Erythroblast (primary cell): ENCODE measurements at regions not wholly inside any gene's neighbourhood (a gene's known extent, or its start where the extent isn't known, plus 50 kb on each side); places are given as distances from the start of the nearest gene placed in this dataset.

ENCODE experiments used
- DNase-seq, 2 experiments: peaks; one replicate each; lab custom pipeline; 2025; lab: John Stamatoyannopoulos, UW
- GATA1 ChIP-seq: IDR thresholded peaks from 2 replicates; pipeline ENCODE4 v1.6.1; 2011; ENCODE audit warnings: low read depth, mild to moderate bottlenecking, control low read depth, low read length, moderate library complexity
- POLR2A ChIP-seq: IDR thresholded peaks from 2 replicates; pipeline ENCODE4 v1.6.1; 2011; ENCODE audit warnings: mild to moderate bottlenecking, low read length

DNA sequence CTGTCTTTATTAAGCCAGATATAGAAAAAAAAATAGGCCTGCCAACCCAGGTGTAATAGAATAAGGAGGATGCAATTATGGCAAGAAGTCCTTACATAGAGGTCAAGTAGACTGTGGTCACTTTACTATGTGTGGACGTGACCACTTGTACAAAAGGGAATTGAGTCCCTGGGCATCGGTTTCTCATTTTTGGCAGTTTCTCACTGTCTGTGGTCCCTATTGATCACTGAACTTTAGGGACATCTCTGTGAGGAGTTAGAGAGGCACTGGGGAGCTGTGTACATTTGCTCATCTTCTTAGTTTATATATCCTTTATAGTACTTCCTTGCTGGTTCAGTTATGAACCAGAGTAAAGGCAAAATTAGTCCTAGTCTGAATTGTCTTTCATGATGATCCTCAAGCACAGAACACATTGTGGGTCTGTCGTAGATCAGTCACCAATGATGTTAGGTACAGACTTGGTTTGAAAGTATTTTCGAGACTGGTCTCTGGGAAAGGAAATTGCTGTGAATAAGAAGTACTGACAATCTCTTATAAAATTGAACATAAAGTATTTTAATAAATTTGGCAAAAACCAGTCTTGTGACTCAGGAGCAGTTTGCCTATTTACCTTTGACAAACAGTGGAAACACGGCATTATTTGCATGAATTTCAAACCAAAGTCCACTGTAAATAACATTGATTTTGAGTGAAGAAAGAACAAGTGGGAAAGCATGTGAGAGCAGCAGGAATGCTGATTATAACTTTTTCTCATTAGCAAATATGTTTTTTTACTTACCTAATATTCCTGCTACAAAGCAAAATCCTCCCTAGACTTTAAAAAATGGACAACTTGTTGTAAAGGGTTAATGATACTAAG, 218.9 kb upstream of the DPH6 start:
- no peak for TF ChIP-seq POLR2A
- TF ChIP-seq GATA1 = no peak
- DNase-seq = no peak

DNA sequence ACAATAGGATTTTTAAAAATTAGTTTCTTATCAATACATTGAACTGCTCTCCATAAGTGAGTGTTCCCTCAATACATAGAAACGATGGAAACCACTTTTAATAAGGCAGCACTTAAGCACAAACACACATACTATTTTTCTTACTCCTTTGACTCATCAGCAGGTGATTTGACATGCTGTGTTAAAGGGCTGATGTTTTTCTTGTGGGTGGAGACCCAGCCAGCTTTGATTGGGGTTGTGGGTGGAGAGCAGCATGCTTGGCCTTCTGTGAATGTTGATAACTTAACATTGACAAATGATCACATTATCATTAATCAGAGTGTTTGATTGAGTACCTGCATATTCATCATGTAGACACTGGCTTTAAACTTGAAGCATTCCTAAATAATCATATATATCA, 223.0 kb upstream of the DPH6 start:
- TF ChIP-seq GATA1 = no peak
- TF ChIP-seq POLR2A = no peak
- DNase-seq = no peak

DNA sequence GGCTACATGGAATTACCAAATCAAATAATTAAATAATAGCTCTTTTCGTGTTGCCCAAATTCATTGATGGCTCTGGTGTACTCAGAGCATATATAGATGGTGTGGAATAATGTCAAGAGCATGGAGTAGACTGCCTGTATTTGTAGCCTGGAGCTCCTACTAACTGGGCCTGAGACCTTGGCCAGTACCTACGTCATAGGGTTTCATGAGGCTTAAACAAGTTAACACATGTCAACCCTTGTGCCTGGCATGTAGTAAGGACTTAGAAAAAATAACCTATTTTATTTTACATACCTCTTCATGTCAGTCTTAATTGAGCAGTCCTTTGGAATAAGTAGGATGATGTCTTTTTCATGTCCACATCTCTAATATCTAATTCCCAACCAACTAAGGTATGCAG, 223.7 kb upstream of the DPH6 start:
- DNase-seq = no peak
- TF ChIP-seq POLR2A = no peak
- no peak for TF ChIP-seq GATA1

DNA sequence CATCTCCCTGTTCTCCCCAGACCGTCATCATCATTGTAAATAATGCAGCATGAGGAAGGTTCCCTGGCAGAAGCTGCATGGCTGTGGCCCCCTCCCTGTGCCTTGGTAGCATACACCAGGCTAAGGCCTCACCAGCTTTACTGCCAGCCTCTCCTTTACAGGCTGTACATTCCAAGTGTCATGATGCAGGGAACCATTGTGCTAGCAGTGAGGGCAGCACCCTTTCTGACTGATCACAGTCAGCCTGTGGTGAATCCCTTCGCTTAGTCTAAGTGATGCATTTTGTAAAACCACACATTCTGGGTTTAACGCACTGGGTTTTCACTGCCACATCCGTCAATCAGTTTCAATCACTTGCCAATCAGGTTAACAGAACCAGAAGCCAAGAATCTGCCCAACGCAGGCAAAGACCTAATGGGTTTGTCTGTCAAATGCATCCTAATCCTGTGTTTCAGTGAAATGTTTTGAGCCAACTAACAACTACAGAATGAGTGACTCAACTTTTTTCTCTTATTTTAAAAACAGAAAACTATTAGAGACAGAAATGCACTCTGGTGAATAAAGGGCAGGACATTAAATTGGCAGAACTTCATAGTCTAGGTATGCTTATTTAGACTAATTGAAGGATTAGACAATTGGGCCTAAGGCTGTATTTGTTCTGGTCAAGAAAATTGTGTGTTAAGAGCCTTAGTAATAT, 225.9 kb upstream of the DPH6 start:
- no peak for TF ChIP-seq POLR2A
- TF ChIP-seq GATA1 = no peak
- no peak for DNase-seq

DNA sequence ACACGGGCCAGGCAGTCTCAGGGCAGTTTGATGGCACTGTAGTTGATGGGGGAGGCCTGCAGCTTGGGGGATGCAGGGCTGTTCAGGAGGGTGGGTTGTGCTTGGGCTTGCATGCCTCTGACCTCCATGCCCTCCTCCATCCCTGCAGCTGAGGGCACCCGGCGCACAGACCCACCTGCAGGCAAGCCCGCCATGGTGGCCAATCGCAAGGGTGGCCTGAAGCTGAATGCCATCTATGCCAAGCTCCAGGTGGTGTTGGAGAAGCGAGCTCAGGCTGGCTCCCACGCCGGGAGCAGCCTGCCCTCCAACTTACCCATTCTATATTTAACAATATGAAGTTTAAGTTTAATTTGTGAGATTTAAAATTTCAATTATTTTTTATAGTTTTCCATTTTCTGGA, 228.7 kb upstream of the DPH6 start:
- no peak for TF ChIP-seq GATA1
- TF ChIP-seq POLR2A = no peak
- no peak for DNase-seq

DNA sequence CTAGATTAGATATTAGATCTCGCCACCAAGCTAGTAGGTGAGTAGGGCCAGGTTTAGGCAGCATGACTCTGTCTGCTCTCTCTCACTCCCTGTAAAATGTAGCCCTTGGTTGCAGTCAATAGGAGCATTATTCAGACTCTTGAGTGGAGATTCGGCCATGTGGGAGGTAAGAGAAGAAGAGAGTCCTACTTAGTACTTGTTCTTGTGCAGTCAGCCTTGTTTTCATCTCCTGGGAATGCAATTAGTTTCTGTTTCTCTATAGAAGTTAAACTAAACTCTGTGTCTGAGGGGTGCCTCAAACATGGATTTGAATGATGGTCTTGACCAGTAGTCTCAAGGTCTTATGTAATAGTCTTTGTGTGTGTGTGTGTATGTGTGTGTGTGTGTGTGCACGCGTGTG, 229.5 kb upstream of the DPH6 start:
- no peak for DNase-seq
- TF ChIP-seq GATA1 (no peak), POLR2A (no peak)

DNA sequence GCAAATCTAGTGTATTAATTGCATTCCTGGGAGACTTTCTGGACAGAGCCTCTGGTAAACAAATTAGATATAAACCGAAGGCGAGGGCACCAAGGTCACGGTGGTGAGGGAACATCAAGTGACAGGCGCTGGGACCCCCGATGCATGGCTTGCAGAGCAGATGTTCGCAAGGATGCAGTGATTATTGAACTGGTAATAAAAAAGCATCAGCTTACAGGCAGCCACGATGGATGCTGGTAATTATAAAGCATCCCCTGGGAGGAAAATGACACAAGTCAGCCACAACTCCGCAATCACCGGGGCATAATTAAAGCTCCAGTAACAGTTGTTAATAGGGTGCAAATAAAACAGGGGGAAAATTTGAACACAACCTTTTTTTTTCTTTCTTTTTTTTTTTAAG, 231.1 kb upstream of the DPH6 start:
- TF ChIP-seq GATA1 = no peak
- no peak for TF ChIP-seq POLR2A
- DNase-seq = no peak

DNA sequence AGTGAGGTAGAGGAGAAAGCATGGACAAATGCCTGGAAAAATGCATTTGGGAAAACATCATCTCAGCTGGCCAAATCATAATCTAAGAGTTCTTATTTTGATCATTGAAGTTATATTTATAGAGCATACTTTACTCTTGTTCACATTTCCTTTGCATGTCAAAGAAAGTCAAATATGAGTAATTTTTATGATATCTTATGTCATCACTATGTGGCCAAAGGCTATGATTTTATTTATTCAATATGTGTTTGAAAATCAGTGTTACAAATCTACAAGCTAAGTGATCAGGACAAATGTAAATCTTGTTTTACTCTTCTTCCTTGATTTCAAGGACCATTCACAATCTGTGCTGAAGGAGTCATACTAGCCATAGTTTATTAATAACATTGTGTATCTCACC, 237.2 kb upstream of the DPH6 start:
- TF ChIP-seq GATA1 = no peak
- no peak for TF ChIP-seq POLR2A
- DNase-seq = no peak

DNA sequence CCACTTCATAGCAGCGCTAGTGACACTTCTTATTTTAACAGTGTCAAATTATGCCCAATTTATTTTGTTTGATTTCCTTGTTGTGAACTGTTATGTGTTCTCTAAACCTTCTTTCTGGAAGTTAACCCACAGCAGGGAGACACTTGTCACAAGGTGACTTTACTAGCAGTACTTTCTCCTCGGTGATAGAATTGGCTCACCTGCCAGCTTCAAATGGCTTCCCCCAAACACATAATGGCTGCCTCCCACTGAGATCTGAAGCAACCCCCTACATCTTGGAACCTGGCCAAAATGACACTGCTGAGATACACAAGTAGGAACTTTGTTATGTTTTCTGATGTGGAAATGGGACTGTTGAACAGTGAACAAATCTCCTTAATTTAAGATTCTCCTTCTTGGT, 238.8 kb upstream of the DPH6 start:
- peak in 1 of 2 experiments; percentile 9 for DNase-seq
- TF ChIP-seq POLR2A (no peak), GATA1 (no peak)

DNA sequence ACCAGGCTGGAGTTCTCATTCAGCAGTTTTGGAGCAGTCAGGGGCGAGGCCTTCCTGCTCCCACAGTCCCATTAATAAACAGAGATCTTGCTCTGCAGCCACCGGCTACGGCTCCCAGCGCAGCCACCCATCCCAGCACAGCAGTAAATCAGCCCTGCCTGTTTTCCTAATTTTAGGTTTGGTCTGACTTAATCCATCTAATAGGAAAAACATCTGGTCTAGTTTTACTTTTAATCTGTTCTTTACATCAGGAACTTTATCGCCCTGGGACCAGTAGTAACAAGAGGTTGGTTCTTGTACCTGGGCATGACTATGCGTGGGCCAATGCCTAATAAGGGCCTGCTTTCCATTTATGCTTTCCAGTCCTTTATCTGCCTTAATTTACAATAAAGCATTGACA, 264.0 kb upstream of the DPH6 start:
- TF ChIP-seq POLR2A = no peak
- DNase-seq = no peak

DNA sequence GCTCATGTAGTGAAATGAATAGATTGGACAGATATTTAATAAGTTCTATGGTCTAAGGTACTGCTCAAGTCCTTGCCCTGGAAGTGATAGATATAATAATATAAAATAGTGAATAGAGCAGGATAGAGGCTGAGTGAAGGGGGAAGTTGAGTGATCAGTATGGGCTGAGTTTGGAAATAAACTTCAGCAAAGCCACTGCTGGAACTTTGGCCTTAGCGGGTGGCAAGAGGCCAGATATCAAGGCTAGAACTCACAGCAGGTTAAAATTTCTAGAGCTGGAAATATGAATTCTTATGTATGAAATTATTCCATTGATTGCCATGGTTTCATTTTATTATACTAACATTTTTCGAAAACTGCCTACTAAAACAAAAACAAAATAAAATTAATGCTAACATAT, 267.6 kb upstream of the DPH6 start:
- no peak for TF ChIP-seq GATA1
- no peak for TF ChIP-seq POLR2A
- no peak for DNase-seq

DNA sequence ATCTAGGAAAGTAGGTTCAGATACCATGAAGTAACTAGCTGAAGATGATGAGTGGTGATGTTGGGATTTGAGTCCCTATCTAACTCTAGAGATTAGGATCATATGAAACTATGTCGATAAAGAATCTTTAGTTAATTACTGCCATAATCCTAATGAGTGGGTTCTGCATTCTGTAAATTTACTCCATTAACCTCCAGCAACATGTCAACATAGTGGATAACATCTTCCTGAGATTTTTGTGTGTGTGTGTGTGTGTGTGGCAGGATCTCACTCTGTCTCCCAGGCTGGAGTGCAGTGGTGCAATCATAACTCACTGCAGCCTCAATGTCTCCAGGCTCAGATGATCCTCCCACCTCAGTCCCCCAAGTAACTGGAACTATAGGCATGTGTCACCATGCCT, 272.9 kb upstream of the DPH6 start:
- TF ChIP-seq GATA1 (no peak), POLR2A (no peak)
- DNase-seq = no peak

DNA sequence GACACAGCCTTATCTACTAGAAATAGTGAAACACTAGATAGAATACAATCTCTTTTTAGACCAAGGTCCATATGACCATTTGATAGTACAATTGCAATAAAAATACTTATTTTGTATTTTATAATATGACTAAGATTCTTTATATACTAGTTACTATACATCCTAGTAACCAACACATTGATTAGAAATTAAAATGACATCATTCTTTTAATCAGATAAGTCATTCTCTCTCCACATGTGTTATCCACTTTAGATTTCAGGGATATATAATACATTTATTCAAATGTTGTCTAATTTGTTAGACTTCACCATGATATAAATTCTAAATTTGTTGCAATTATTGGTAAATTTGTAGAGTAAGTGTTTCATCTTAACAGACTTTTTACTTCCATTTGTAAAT, 276.2 kb upstream of the DPH6 start:
- DNase-seq = no peak
- no peak for TF ChIP-seq GATA1
- TF ChIP-seq POLR2A = no peak

DNA sequence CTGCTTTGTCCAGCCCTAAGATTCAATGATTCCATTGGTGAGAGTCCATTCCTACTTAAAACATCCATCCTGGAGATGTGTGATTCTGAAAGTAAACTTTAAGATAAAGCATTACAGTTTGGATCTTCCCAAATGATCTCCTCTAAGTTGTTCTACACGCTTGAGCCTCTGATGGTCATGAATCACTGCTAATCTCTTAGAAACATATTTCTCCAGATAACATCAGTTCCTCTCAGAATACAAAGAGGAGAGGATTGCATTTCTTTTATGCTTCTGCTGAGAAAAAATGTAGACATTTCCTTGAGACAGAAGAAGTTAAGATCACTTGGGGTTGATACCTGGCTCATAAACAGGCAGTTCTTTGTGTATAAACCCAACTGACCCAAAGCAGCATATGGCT, 281.2 kb upstream of the DPH6 start:
- DNase-seq = no peak
- TF ChIP-seq POLR2A (no peak), GATA1 (no peak)

DNA sequence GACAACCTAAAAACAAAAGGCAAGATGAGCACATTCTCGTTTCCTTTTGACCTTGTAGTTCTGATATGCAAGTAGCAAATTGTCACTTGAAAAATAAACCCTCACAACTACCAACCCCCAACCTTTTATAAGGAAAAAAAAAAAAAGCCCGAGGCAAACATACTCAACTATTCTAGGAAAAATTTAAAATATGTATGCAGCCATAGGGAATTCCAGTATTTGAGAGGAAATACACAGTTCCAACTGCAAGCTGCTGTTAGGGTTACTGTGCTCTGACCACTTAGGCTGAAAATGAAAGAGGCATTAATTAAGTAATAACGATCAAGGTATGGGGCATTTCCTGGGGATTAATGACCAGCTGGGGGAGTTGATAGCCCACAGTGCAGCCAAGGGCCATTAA, 281.9 kb upstream of the DPH6 start:
- no peak for TF ChIP-seq POLR2A
- TF ChIP-seq GATA1 = no peak
- no peak for DNase-seq
